ENCODE measurements at regions not wholly inside any gene's neighbourhood (a gene's known extent, or its start where the extent isn't known, plus 50 kb on each side); places are given as distances from the start of the nearest gene placed in this dataset.

DNA sequence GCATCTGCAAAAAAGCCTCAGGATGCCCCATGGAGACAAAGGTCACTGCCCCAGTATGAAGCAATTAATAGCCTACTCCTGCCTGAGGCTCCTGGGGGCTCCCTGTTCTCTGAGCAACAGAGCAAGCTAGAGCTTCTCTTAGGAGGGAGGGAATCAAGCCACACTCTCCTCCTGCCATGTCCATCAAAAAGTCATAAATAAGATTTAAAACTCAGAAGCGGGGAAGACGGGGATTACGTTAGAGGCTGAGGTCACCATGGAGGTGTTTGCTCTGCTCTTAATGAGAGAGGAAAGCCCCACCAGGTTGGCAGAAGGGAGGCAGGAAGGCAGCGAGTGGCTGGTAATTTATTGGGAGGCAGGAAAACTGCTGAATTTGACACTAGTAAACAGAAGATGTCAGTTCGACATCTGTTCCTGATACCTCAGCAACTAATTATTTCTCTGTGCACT is 98.4 kb upstream of the TNR start (continued):
- TF ChIP-seq, protein P1, sequence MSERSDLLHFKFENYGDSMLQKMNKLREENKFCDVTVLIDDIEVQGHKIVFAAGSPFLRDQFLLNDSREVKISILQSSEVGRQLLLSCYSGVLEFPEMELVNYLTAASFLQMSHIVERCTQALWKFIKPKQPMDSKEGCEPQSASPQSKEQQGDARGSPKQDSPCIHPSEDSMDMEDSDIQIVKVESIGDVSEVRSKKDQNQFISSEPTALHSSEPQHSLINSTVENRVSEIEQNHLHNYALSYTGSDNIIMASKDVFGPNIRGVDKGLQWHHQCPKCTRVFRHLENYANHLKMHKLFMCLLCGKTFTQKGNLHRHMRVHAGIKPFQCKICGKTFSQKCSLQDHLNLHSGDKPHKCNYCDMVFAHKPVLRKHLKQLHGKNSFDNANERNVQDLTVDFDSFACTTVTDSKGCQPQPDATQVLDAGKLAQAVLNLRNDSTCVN (tag by site-specific recombination; optimal IDR thresholded peaks at IDR 0.05), result no peak
- TF ChIP-seq ZNF423 (tag by site-specific recombination; IDR thresholded peaks at IDR 0.05) (no peak), GLIS2 (tag by site-specific recombination; IDR thresholded peaks at IDR 0.05) (peak; percentile 47), PRDM10 (tag by site-specific recombination; IDR thresholded peaks at IDR 0.05) (peak; percentile 74), ATF2 (tag by site-specific recombination; IDR thresholded peaks at IDR 0.05; ENCODE audit: low read depth) (peak; percentile 78), ZNF366 (tag by site-specific recombination; conservative IDR thresholded peaks at IDR 0.05) (peak; percentile 71), PRDM6 (tag by site-specific recombination; IDR thresholded peaks at IDR 0.05) (peak; percentile 91), ZNF701 (tag by site-specific recombination; IDR thresholded peaks at IDR 0.05) (no peak), GLIS1 (tag by site-specific recombination; IDR thresholded peaks at IDR 0.05) (peak; percentile 95), ZNF768 (tag by site-specific recombination; IDR thresholded peaks at IDR 0.05) (no peak), ZNF571 (tag by site-specific recombination; IDR thresholded peaks at IDR 0.05) (no peak), KLF16 (tag by site-specific recombination; IDR thresholded peaks at IDR 0.05) (peak; percentile 75), MEIS1 (CRISPR knock-in tag; IDR thresholded peaks at IDR 0.05; ENCODE audit: borderline replicate concordance) (no peak), TRIM28 (IDR thresholded peaks at IDR 0.05; ENCODE audit: borderline replicate concordance, low read length) (no peak), ZNF529 (tag by site-specific recombination; IDR thresholded peaks at IDR 0.05; ENCODE audit: insufficient replicate concordance) (no peak), ZBTB10 (tag by site-specific recombination; IDR thresholded peaks at IDR 0.05) (no peak), ZNF560 (tag by site-specific recombination; IDR thresholded peaks at IDR 0.05; ENCODE audit: borderline replicate concordance) (no peak), YY1 (tag by site-specific recombination; IDR thresholded peaks at IDR 0.05) (no peak), ZNF138 (tag by site-specific recombination; IDR thresholded peaks at IDR 0.05; ENCODE audit: borderline replicate concordance) (no peak)
- TF ChIP-seq, protein P2, sequence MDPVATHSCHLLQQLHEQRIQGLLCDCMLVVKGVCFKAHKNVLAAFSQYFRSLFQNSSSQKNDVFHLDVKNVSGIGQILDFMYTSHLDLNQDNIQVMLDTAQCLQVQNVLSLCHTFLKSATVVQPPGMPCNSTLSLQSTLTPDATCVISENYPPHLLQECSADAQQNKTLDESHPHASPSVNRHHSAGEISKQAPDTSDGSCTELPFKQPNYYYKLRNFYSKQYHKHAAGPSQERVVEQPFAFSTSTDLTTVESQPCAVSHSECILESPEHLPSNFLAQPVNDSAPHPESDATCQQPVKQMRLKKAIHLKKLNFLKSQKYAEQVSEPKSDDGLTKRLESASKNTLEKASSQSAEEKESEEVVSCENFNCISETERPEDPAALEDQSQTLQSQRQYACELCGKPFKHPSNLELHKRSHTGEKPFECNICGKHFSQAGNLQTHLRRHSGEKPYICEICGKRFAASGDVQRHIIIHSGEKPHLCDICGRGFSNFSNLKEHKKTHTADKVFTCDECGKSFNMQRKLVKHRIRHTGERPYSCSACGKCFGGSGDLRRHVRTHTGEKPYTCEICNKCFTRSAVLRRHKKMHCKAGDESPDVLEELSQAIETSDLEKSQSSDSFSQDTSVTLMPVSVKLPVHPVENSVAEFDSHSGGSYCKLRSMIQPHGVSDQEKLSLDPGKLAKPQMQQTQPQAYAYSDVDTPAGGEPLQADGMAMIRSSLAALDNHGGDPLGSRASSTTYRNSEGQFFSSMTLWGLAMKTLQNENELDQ (tag by site-specific recombination; IDR thresholded peaks at IDR 0.05; ENCODE audit: low read depth), result no peak
- TF ChIP-seq, protein P3, sequence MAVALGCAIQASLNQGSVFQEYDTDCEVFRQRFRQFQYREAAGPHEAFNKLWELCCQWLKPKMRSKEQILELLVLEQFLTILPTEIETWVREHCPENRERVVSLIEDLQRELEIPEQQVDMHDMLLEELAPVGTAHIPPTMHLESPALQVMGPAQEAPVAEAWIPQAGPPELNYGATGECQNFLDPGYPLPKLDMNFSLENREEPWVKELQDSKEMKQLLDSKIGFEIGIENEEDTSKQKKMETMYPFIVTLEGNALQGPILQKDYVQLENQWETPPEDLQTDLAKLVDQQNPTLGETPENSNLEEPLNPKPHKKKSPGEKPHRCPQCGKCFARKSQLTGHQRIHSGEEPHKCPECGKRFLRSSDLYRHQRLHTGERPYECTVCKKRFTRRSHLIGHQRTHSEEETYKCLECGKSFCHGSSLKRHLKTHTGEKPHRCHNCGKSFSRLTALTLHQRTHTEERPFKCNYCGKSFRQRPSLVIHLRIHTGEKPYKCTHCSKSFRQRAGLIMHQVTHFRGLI (tag by site-specific recombination; IDR thresholded peaks at IDR 0.05), result peak; percentile 98
- TF ChIP-seq, protein P4, sequence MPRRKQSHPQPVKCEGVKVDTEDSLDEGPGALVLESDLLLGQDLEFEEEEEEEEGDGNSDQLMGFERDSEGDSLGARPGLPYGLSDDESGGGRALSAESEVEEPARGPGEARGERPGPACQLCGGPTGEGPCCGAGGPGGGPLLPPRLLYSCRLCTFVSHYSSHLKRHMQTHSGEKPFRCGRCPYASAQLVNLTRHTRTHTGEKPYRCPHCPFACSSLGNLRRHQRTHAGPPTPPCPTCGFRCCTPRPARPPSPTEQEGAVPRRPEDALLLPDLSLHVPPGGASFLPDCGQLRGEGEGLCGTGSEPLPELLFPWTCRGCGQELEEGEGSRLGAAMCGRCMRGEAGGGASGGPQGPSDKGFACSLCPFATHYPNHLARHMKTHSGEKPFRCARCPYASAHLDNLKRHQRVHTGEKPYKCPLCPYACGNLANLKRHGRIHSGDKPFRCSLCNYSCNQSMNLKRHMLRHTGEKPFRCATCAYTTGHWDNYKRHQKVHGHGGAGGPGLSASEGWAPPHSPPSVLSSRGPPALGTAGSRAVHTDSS (tag by site-specific recombination; IDR thresholded peaks at IDR 0.05), result 0 out of 2 replicates have a peak, but pooled peaks have one; percentile 19
